ENCODE measurements at regions not wholly inside any gene's neighbourhood (a gene's known extent, or its start where the extent isn't known, plus 50 kb on each side); places are given as distances from the start of the nearest gene placed in this dataset.

GRCh38 chr10:64086083-64086767, 565.0 kb downstream of the REEP3 start:
- Mint-ChIP-seq H3K36me3 (ENCODE audit: low read depth) (no peaks in the 10 kb centered on the region), H3K27me3 (ENCODE audit: insufficient read depth) (peaks cover 73% of the 10 kb centered on the region), H3K27ac (no peak overlapping the region), H3K4me1 (peaks cover 7% of the 10 kb centered on the region), H3K4me3 (no peak overlapping the region), H3K9me3 (no peaks in the 10 kb centered on the region)
- H3K9me3 ChIP-seq (ENCODE audit: control insufficient read depth, low read length), result no peaks in the 10 kb centered on the region
- WGBS, 2 experiments (ENCODE audit: insufficient coverage in 1 of 2, insufficient read length in 1 of 2), result 54 to 74% methylated on average over 2 of the region's 2 CpGs
- H3K9ac ChIP-seq (ENCODE audit: extremely low read depth, low read length, poor library complexity, severe bottlenecking), result no peak overlapping the region
- H3K36me3 ChIP-seq (ENCODE audit: control insufficient read depth, insufficient read depth, low read length), result no peaks in the 10 kb centered on the region
- DNase-seq, result peak; percentile 81
- H3K4me1 ChIP-seq (ENCODE audit: control insufficient read depth, insufficient read depth, low read length), result no peaks in the 10 kb centered on the region
- no peak overlapping the region for H3K4me3 ChIP-seq (ENCODE audit: low read length)
- H3K27me3 ChIP-seq (ENCODE audit: control insufficient read depth, insufficient read depth, low read length, poor library complexity, severe bottlenecking), result no peaks in the 10 kb centered on the region
- no peak for TF ChIP-seq CTCF (conservative IDR thresholded peaks at IDR 0.05)
- H3K27ac ChIP-seq (ENCODE audit: low read depth, low read length), result no peak overlapping the region

- H3K27me3 ChIP-seq (ENCODE audit: control insufficient read depth, insufficient read depth, low read length, poor library complexity, severe bottlenecking), result no peaks in the 10 kb centered on the region
- H3K4me3 Mint-ChIP-seq, result no peak overlapping the region
- H3K27ac ChIP-seq (ENCODE audit: low read depth, low read length), result no peak overlapping the region
- no peak overlapping the region for H3K27ac Mint-ChIP-seq
- TF ChIP-seq CTCF (conservative IDR thresholded peaks at IDR 0.05), result no peak
- no peaks in the 10 kb centered on the region for H3K9me3 ChIP-seq (ENCODE audit: control insufficient read depth, low read length)
- 80 to 90% methylated on average over 2 of the region's 2 CpGs for WGBS, 2 experiments (ENCODE audit: insufficient coverage in 1 of 2, insufficient read length in 1 of 2)
- no peak for DNase-seq
- H3K27me3 Mint-ChIP-seq (ENCODE audit: insufficient read depth), result peaks cover 48% of the 10 kb centered on the region
- no peak overlapping the region for H3K4me3 ChIP-seq (ENCODE audit: low read length)
- no peaks in the 10 kb centered on the region for H3K36me3 Mint-ChIP-seq (ENCODE audit: low read depth)
- no peaks in the 10 kb centered on the region for H3K9me3 Mint-ChIP-seq
- H3K4me1 Mint-ChIP-seq, result peaks cover 7% of the 10 kb centered on the region
- no peaks in the 10 kb centered on the region for H3K4me1 ChIP-seq (ENCODE audit: control insufficient read depth, insufficient read depth, low read length)
- no peak overlapping the region for H3K9ac ChIP-seq (ENCODE audit: extremely low read depth, low read length, poor library complexity, severe bottlenecking)
- H3K36me3 ChIP-seq (ENCODE audit: control insufficient read depth, insufficient read depth, low read length), result no peaks in the 10 kb centered on the region
Measured at GRCh38 chr10:64089648-64090047, 568.4 kb downstream of the REEP3 start.

- no peak for TF ChIP-seq CTCF (conservative IDR thresholded peaks at IDR 0.05)
- Mint-ChIP-seq H3K4me3 (no peak overlapping the region), H3K9me3 (no peaks in the 10 kb centered on the region), H3K27me3 (ENCODE audit: insufficient read depth) (peaks cover 37% of the 10 kb centered on the region), H3K4me1 (peaks cover 7% of the 10 kb centered on the region), H3K36me3 (ENCODE audit: low read depth) (no peaks in the 10 kb centered on the region), H3K27ac (no peak overlapping the region)
- Histone ChIP-seq H3K27me3 (ENCODE audit: control insufficient read depth, insufficient read depth, low read length, poor library complexity, severe bottlenecking) (no peaks in the 10 kb centered on the region), H3K36me3 (ENCODE audit: control insufficient read depth, insufficient read depth, low read length) (no peaks in the 10 kb centered on the region), H3K9ac (ENCODE audit: extremely low read depth, low read length, poor library complexity, severe bottlenecking) (no peak overlapping the region), H3K4me3 (ENCODE audit: low read length) (no peak overlapping the region), H3K4me1 (ENCODE audit: control insufficient read depth, insufficient read depth, low read length) (no peaks in the 10 kb centered on the region), H3K9me3 (ENCODE audit: control insufficient read depth, low read length) (no peaks in the 10 kb centered on the region), H3K27ac (ENCODE audit: low read depth, low read length) (no peak overlapping the region)
- 81 to 90% methylated on average over 3 of the region's 3 CpGs for WGBS, 2 experiments (ENCODE audit: insufficient coverage in 1 of 2, insufficient read length in 1 of 2)
- DNase-seq, result no peak
Measured at GRCh38 chr10:64090865-64091264, 569.7 kb downstream of the REEP3 start.
